ENCODE measurements at regions not wholly inside any gene's neighbourhood (a gene's known extent, or its start where the extent isn't known, plus 50 kb on each side); places are given as distances from the start of the nearest gene placed in this dataset.
"Not testable (repeated sequence)": the region's sequence is repeated elsewhere in the genome, so short reads cannot be mapped to it uniquely, and the experiment has no call there.

DNA sequence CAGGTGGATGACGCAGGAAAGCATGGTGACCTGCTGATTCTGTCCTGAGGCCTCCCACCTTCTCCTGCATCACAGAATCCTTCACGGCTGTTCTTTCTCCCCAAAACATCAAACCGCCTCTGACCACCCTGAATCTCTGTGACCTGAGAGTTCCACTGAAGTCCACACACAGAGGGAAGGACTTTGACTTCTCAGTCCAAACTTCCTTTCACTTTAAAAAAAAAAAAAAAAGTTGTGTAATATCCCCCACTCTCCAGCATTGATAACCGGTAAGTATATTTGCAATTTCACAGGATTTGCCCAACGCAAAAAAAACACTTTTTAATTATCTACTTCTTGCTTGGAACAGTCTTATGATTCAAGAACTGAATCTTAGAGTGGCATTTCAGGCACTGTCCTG lies 259.5 kb upstream of the IRS2 start:
- Histone ChIP-seq H3K4me1 (ENCODE audit: control insufficient read depth, insufficient read depth, low read length, unreplicated experiment) (peaks cover 17% of the 10 kb centered on the region), H3K79me2 (ENCODE audit: control insufficient read depth, insufficient read depth, low read length, unreplicated experiment) (no peaks in the 10 kb centered on the region), H3K27ac (ENCODE audit: low read depth, low read length) (no peak overlapping the region), H3K36me3 (ENCODE audit: insufficient read depth, low read length) (no peaks in the 10 kb centered on the region), H3K4me3 (ENCODE audit: low read depth, low read length) (no peak overlapping the region), H2AFZ (ENCODE audit: low read length, unreplicated experiment) (no peak overlapping the region), H3K27me3 (ENCODE audit: insufficient read depth, low read length) (no peaks in the 10 kb centered on the region)

DNA sequence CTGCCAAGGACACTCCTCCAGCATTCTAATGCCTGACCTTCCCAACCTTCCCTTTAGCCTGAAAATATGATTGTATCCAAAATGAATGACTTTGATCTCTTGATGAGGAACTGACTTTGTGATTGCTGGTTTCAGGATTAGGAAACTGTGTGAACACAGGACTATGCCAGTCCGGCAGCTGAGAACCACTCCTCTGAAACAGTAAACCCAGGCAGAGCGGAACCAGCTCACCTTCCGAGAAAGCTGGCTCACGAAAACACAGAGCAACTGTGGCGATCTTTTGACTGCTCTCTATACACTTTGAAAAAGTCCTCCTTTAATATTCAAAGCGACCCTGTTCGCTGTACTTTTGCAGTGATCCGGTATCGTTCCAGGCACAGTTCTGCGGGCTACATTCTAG lies 258.8 kb upstream of the IRS2 start:
- H3K79me2 ChIP-seq (ENCODE audit: control insufficient read depth, insufficient read depth, low read length, unreplicated experiment) = no peaks in the 10 kb centered on the region
- peaks cover 17% of the 10 kb centered on the region for H3K4me1 ChIP-seq (ENCODE audit: control insufficient read depth, insufficient read depth, low read length, unreplicated experiment)
- H3K27ac ChIP-seq (ENCODE audit: low read depth, low read length) = no peak overlapping the region
- H3K27me3 ChIP-seq (ENCODE audit: insufficient read depth, low read length) = no peaks in the 10 kb centered on the region
- H3K4me3 ChIP-seq (ENCODE audit: low read depth, low read length) = no peak overlapping the region
- peak overlapping the region; percentile 91 for H2AFZ ChIP-seq (ENCODE audit: low read length, unreplicated experiment)
- no peaks in the 10 kb centered on the region for H3K36me3 ChIP-seq (ENCODE audit: insufficient read depth, low read length)

DNA sequence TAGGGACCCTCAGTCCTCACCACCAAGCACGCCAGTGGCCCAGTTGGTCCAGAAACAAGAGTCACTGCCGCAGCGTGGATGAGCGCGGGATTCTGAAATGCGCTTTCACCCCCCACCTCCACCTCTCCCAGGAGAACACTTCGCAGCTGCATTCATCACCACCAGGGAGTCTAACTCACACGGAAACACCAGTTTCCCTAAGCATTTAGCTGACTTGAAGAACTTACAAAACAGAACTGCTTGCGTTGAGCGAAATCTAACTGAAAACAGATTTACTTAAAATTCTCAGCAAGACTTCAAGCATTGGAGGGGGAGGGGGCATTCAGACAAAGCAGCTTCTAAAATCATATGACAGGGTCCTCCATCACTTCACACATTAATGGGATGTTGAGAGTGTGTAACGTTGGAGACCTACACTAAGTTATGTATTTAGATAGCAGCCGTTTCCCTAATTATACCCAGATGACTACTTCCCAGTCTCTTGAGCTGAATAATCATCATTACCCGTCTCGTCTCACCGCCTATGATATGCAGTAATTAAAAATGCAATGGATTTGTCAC lies 258.2 kb upstream of the IRS2 start:
- Histone ChIP-seq H3K79me2 (ENCODE audit: control insufficient read depth, insufficient read depth, low read length, unreplicated experiment) (no peaks in the 10 kb centered on the region), H3K4me3 (ENCODE audit: low read depth, low read length) (peak overlapping the region; percentile 73), H2AFZ (ENCODE audit: low read length, unreplicated experiment) (peak overlapping the region; percentile 91), H3K27ac (ENCODE audit: low read depth, low read length) (no peak overlapping the region), H3K4me1 (ENCODE audit: control insufficient read depth, insufficient read depth, low read length, unreplicated experiment) (peaks cover 17% of the 10 kb centered on the region), H3K36me3 (ENCODE audit: insufficient read depth, low read length) (no peaks in the 10 kb centered on the region), H3K27me3 (ENCODE audit: insufficient read depth, low read length) (no peaks in the 10 kb centered on the region)

DNA sequence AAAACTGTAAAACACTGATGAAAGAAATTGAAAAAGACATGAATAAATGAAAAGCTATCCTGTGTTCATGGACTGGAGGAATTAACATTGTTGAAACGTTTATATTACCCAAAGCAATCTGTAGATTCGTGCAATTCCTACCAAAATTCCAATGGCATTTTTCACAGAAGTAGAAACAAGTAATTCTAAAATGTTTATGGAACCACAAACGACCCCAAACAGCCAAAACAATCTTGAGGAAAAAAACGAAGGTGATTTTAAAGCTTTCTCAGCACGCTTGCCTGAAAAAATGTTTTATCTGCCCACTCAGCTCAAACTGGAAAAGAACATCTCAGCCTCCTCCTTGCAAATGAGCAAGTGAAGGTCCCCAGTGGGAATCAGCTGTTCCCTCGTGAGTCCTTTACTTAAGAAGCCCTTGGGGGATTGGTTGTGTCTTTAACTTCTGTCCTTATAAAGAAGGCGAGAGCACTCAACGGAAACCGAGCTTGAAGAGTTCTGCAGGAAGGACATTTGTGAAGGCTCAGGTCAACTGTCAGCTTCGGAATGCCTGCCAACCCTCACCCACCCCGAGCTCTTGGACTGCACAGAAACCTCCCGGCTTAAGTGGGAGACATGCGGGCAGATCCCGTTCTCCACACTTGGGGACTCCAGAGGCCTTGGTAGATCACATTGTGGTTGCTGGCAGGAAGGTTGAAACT lies 256.0 kb upstream of the IRS2 start:
- Histone ChIP-seq H3K36me3 (ENCODE audit: insufficient read depth, low read length) (no peaks in the 10 kb centered on the region), H3K27me3 (ENCODE audit: insufficient read depth, low read length) (no peaks in the 10 kb centered on the region), H3K27ac (ENCODE audit: low read depth, low read length) (no peak overlapping the region), H3K4me3 (ENCODE audit: low read depth, low read length) (no peak overlapping the region), H3K79me2 (ENCODE audit: control insufficient read depth, insufficient read depth, low read length, unreplicated experiment) (no peaks in the 10 kb centered on the region), H3K4me1 (ENCODE audit: control insufficient read depth, insufficient read depth, low read length, unreplicated experiment) (peaks cover 16% of the 10 kb centered on the region), H2AFZ (ENCODE audit: low read length, unreplicated experiment) (no peak overlapping the region)

DNA sequence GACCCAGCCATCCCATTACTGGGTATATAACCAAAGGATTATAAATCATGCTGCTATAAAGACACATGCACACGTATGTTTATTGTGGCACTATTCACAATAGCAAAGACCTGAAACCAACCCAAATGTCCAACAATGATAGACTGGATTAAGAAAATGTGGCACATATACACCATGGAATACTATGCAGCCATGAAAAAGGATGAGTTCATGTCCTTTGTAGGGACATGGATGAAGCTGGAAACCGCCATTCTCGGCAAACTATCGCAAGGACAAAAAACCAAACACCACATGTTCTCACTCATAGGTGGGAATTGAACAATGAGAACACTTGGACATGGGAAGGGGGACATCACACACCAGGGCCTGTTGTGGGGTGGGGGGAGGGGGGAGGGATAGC lies 255.3 kb upstream of the IRS2 start:
- not testable (repeated sequence) for H2AFZ ChIP-seq (ENCODE audit: low read length, unreplicated experiment); H3K79me2 ChIP-seq (ENCODE audit: control insufficient read depth, insufficient read depth, low read length, unreplicated experiment); H3K36me3 ChIP-seq (ENCODE audit: insufficient read depth, low read length); H3K4me3 ChIP-seq (ENCODE audit: low read depth, low read length); H3K27me3 ChIP-seq (ENCODE audit: insufficient read depth, low read length); H3K27ac ChIP-seq (ENCODE audit: low read depth, low read length)
- H3K4me1 ChIP-seq (ENCODE audit: control insufficient read depth, insufficient read depth, low read length, unreplicated experiment) = peaks cover 14% of the 10 kb centered on the region

DNA sequence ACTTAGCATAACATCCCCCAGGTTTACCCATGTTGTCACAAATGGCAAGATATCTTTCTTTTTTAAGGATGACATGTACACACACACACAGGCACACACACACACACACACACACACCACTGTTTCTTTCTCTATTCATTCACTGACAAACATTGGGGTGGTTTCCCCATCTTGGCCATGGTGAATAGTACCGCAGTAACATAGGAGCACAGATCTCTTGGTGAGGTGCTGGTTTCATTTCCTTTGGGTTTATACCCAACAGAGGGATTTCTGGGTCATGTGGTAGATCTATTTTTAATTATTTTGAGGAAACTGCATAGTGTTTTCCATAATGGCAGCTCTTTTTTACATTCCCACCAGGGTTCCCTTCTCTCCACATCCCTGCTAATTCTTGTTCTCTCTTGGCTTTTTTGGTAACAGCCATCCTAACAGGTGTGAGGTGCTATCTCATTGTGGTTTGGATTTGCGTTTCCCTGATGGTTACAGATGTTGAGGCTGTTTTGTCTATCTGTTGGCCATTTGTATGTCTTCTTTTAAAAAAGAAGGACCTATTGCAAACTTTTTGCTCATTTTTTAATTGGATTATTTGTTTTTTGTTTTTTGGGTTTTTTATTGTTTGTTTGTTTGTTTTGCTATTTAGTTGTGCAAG lies 251.7 kb upstream of the IRS2 start:
- Histone ChIP-seq H3K27me3 (ENCODE audit: insufficient read depth, low read length) (no peaks in the 10 kb centered on the region), H2AFZ (ENCODE audit: low read length, unreplicated experiment) (no peak overlapping the region), H3K79me2 (ENCODE audit: control insufficient read depth, insufficient read depth, low read length, unreplicated experiment) (no peaks in the 10 kb centered on the region), H3K4me1 (ENCODE audit: control insufficient read depth, insufficient read depth, low read length, unreplicated experiment) (no peaks in the 10 kb centered on the region), H3K4me3 (ENCODE audit: low read depth, low read length) (no peak overlapping the region), H3K36me3 (ENCODE audit: insufficient read depth, low read length) (no peaks in the 10 kb centered on the region), H3K27ac (ENCODE audit: low read depth, low read length) (no peak overlapping the region)

DNA sequence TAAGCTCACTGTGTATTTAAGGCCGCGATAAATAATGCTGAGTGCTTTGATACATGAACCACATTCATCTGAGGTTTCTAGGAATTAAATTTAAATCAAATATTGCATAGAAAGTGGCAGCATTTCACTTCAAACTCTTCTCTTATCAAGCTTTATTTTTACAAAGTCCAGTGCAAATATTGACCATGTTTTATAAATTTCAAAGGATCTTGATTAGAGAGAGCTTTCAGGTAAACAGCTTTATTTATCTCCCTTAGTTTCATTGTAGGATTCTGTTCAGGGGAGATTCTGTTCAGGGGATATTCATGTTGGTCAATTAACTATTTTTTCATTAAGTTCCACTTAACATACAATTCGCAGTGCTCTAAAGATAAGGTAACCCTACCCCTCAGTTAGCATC lies 249.7 kb upstream of the IRS2 start:
- Histone ChIP-seq H3K27ac (ENCODE audit: low read depth, low read length) (no peak overlapping the region), H3K27me3 (ENCODE audit: insufficient read depth, low read length) (no peaks in the 10 kb centered on the region), H2AFZ (ENCODE audit: low read length, unreplicated experiment) (no peak overlapping the region), H3K4me1 (ENCODE audit: control insufficient read depth, insufficient read depth, low read length, unreplicated experiment) (no peaks in the 10 kb centered on the region), H3K4me3 (ENCODE audit: low read depth, low read length) (no peak overlapping the region), H3K36me3 (ENCODE audit: insufficient read depth, low read length) (no peaks in the 10 kb centered on the region), H3K79me2 (ENCODE audit: control insufficient read depth, insufficient read depth, low read length, unreplicated experiment) (no peaks in the 10 kb centered on the region)

DNA sequence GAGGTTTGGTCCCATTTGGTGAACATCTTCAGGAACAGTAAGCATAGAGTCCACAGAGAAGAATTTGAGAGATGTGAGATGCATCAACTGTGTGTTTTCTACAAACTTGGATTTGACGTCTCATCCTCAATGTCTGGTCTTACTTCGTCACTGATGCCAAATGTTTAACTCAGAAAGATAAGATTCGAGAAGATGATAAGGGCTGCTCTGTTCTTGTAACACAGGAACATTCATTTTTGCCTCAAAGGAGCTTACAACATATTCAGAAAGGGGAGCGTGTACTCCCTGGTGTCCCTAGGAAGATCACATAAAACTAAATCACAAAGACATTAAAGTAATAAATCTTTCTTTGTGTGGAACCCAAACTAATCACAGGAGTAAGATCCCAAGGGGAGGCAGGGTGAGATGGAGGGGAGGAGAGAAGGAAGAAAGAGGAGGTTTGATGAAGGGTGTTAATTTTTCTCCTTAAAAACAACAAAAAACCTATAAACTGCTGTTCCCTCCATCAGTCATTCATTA lies 247.7 kb upstream of the IRS2 start:
- H3K27me3 ChIP-seq (ENCODE audit: insufficient read depth, low read length) = no peaks in the 10 kb centered on the region
- no peak overlapping the region for H3K4me3 ChIP-seq (ENCODE audit: low read depth, low read length)
- H3K4me1 ChIP-seq (ENCODE audit: control insufficient read depth, insufficient read depth, low read length, unreplicated experiment) = no peaks in the 10 kb centered on the region
- H2AFZ ChIP-seq (ENCODE audit: low read length, unreplicated experiment) = no peak overlapping the region
- no peaks in the 10 kb centered on the region for H3K79me2 ChIP-seq (ENCODE audit: control insufficient read depth, insufficient read depth, low read length, unreplicated experiment)
- no peaks in the 10 kb centered on the region for H3K36me3 ChIP-seq (ENCODE audit: insufficient read depth, low read length)
- no peak overlapping the region for H3K27ac ChIP-seq (ENCODE audit: low read depth, low read length)

DNA sequence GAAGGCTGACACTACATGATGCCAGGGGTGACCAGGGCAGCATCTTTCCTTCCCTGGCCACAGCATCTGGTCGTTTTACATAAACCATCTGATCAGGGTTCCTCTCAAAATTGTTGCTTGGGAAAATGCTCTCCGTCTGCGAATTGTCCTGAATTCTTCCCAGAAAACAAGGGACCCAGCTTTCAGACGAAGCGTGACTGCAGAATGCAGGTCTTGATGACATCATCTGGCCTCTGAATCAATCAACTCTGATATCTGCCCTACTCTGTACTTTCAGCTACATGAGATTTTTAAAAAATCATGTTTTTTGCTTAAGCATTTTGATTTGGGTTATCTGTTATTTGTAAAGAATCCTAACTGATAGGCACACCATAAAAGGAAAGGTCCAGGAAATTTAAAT lies 246.6 kb upstream of the IRS2 start:
- Histone ChIP-seq H3K79me2 (ENCODE audit: control insufficient read depth, insufficient read depth, low read length, unreplicated experiment) (no peaks in the 10 kb centered on the region), H3K4me1 (ENCODE audit: control insufficient read depth, insufficient read depth, low read length, unreplicated experiment) (no peaks in the 10 kb centered on the region), H3K27ac (ENCODE audit: low read depth, low read length) (no peak overlapping the region), H3K4me3 (ENCODE audit: low read depth, low read length) (no peak overlapping the region), H3K27me3 (ENCODE audit: insufficient read depth, low read length) (no peaks in the 10 kb centered on the region), H3K36me3 (ENCODE audit: insufficient read depth, low read length) (no peaks in the 10 kb centered on the region), H2AFZ (ENCODE audit: low read length, unreplicated experiment) (no peak overlapping the region)

DNA sequence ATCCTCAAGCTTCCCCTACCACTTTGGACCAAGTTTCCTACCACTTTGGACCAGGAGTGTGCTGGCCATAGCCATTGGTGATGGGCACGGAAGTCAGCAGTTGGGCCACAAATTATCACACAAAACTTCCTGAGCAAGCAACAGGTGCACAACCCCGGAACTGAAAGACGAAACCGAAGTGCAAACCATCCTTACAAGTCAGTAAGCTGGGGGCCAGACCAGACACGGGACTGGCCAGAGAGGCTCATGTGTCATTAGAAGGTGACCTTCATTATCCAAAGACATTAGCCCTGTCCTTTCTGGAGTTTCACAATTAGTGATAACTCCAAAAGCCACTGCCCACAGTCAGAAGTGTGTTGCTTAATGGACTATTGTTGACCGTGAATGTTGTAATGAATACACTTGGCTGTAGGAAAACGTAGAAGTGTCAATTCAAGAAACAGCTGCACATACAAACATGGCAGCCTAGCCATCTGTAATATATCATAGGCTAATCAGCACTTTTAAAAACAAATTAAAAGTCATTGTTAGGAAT lies 244.1 kb upstream of the IRS2 start:
- Histone ChIP-seq H3K27me3 (ENCODE audit: insufficient read depth, low read length) (no peaks in the 10 kb centered on the region), H2AFZ (ENCODE audit: low read length, unreplicated experiment) (no peak overlapping the region), H3K36me3 (ENCODE audit: insufficient read depth, low read length) (no peaks in the 10 kb centered on the region), H3K27ac (ENCODE audit: low read depth, low read length) (no peak overlapping the region), H3K4me3 (ENCODE audit: low read depth, low read length) (no peak overlapping the region), H3K79me2 (ENCODE audit: control insufficient read depth, insufficient read depth, low read length, unreplicated experiment) (no peaks in the 10 kb centered on the region), H3K4me1 (ENCODE audit: control insufficient read depth, insufficient read depth, low read length, unreplicated experiment) (no peaks in the 10 kb centered on the region)
